Fibroblast of lung (primary cell): ENCODE measurements at regions not wholly inside any gene's neighbourhood (a gene's known extent, or its start where the extent isn't known, plus 50 kb on each side); places are given as distances from the start of the nearest gene placed in this dataset.

ENCODE experiments used
- DNase-seq, 2 donors: peaks; one replicate each; pipeline versions ENCODE4 v3.0.0 to v3.0.0-alpha.2; 2010; ENCODE audit warnings: low read depth in 2 of 2
- H2AFZ ChIP-seq: 2 replicates; pipeline ENCODE4 v1.5.1; 2012; ENCODE audit warnings: low read length, control low read depth, inconsistent platforms
- H3K27ac ChIP-seq: 2 replicates; pipeline ENCODE4 v1.5.1; 2011; ENCODE audit warnings: low read length, control low read depth; ENCODE audit not compliant: insufficient read depth
- H3K27me3 ChIP-seq: 2 replicates; pipeline ENCODE4 v1.5.1; 2011; ENCODE audit warnings: mild to moderate bottlenecking, low read length; ENCODE audit not compliant: control insufficient read depth, insufficient read depth
- H3K36me3 ChIP-seq: 2 replicates; pipeline ENCODE4 v1.5.1; 2011; ENCODE audit warnings: low read length; ENCODE audit not compliant: control insufficient read depth, insufficient read depth
- H3K4me1 ChIP-seq: 2 replicates; pipeline ENCODE4 v1.5.1; 2011; ENCODE audit warnings: low read length; ENCODE audit not compliant: control insufficient read depth, insufficient read depth; ENCODE audit errors: extremely low read depth
- H3K4me2 ChIP-seq: 2 replicates; pipeline ENCODE4 v1.5.1; 2011; ENCODE audit warnings: low read length, control low read depth; ENCODE audit not compliant: insufficient read depth; ENCODE audit errors: extremely low read depth
- H3K4me3 ChIP-seq, 4 experiments: fragments of 200-600 bp in 1 of 4; sonication (generic) in 1 of 4; replicated peaks in 1 of 4; 2 replicates each; pipeline ENCODE4 v1.5.1; 2011 to 2016; ENCODE audit warnings: low read length in 4 of 4, low read depth in 3 of 4, mild to moderate bottlenecking in 3 of 4, control low read depth in 2 of 4, inconsistent platforms in 1 of 4, mixed read lengths in 1 of 4; ENCODE audit not compliant: insufficient read depth in 1 of 4; ENCODE audit errors: control extremely low read depth in 1 of 4
- H3K79me2 ChIP-seq: 2 replicates; pipeline ENCODE4 v1.5.1; 2012; ENCODE audit warnings: mild to moderate bottlenecking, low read length, inconsistent platforms; ENCODE audit not compliant: control insufficient read depth, insufficient read depth
- H3K9ac ChIP-seq: 2 replicates; pipeline ENCODE4 v1.5.1; 2011; ENCODE audit warnings: mild to moderate bottlenecking, low read length, control low read depth; ENCODE audit not compliant: insufficient read depth
- H3K9me3 ChIP-seq: 2 replicates; pipeline ENCODE4 v1.5.1; 2012; ENCODE audit warnings: low read depth, low read length; ENCODE audit not compliant: control insufficient read depth, insufficient read depth
- H4K20me1 ChIP-seq: 2 replicates; pipeline ENCODE4 v1.5.1; 2011; ENCODE audit warnings: low read length; ENCODE audit not compliant: control insufficient read depth, insufficient read depth; ENCODE audit errors: extremely low read depth
- CTCF ChIP-seq, 2 donors: IDR thresholded peaks in 1 of 2; conservative IDR thresholded peaks in 1 of 2; 1 replicate in 1 of 2; 2 replicates in 1 of 2; pipeline ENCODE4 v1.5.1; 2011 to 2012; ENCODE audit warnings: low read length in 2 of 2, control low read depth in 1 of 2, inconsistent platforms in 1 of 2, low read depth in 1 of 2, mild to moderate bottlenecking in 1 of 2
- EZH2 ChIP-seq: IDR thresholded peaks from 2 replicates; pipeline ENCODE4 v1.5.1; 2012; ENCODE audit warnings: low read length, control low read depth, mild to moderate bottlenecking; ENCODE audit errors: missing control alignments

- Histone ChIP-seq H3K79me2 (no peaks in the 10 kb centered on the region), H4K20me1 (no peaks in the 10 kb centered on the region), H3K4me2 (no peak overlapping the region), H3K27me3 (no peaks in the 10 kb centered on the region), H3K27ac (no peak overlapping the region), H2AFZ (no peak overlapping the region), H3K9me3 (no peaks in the 10 kb centered on the region), H3K36me3 (no peaks in the 10 kb centered on the region), H3K4me1 (no peaks in the 10 kb centered on the region), H3K9ac (no peak overlapping the region), H3K4me3 (no peak overlapping the region)
- DNase-seq, result no peak
- TF ChIP-seq EZH2 (no peak), CTCF (conservative IDR thresholded peaks at IDR 0.05 in 1 of 2, IDR thresholded peaks at IDR 0.05 in 1 of 2; ENCODE audit: low read depth in 1 of 2, low read length in 2 of 2) (no peak)
Observed at GRCh38 chr4:135186002-135186401, 984.4 kb upstream of the PABPC4L start.

- Histone ChIP-seq H3K9ac (no peak overlapping the region), H3K4me1 (no peaks in the 10 kb centered on the region), H3K4me2 (no peak overlapping the region), H3K36me3 (no peaks in the 10 kb centered on the region), H3K79me2 (no peaks in the 10 kb centered on the region), H4K20me1 (no peaks in the 10 kb centered on the region), H3K27ac (no peak overlapping the region), H3K27me3 (no peaks in the 10 kb centered on the region), H3K9me3 (no peaks in the 10 kb centered on the region), H3K4me3 (no peak overlapping the region), H2AFZ (no peak overlapping the region)
- DNase-seq, result no peak
- TF ChIP-seq EZH2, result no peak
- TF ChIP-seq CTCF (conservative IDR thresholded peaks at IDR 0.05 in 1 of 2, IDR thresholded peaks at IDR 0.05 in 1 of 2; ENCODE audit: low read depth in 1 of 2, low read length in 2 of 2), result no peak
Observed at GRCh38 chr4:135185256-135185655, 983.7 kb upstream of the PABPC4L start.

- Histone ChIP-seq H3K9ac (no peak overlapping the region), H2AFZ (no peak overlapping the region), H4K20me1 (no peaks in the 10 kb centered on the region), H3K27me3 (no peaks in the 10 kb centered on the region), H3K9me3 (no peaks in the 10 kb centered on the region), H3K36me3 (no peaks in the 10 kb centered on the region), H3K4me2 (no peak overlapping the region), H3K4me1 (no peaks in the 10 kb centered on the region), H3K27ac (no peak overlapping the region), H3K4me3 (no peak overlapping the region), H3K79me2 (no peaks in the 10 kb centered on the region)
- DNase-seq, result no peak
- TF ChIP-seq EZH2, result no peak
- no peak for TF ChIP-seq CTCF (conservative IDR thresholded peaks at IDR 0.05 in 1 of 2, IDR thresholded peaks at IDR 0.05 in 1 of 2; ENCODE audit: low read depth in 1 of 2, low read length in 2 of 2)
Observed at GRCh38 chr4:135184715-135185114, 983.1 kb upstream of the PABPC4L start.
